PFSK-1 (cell line): ENCODE measurements at regions not wholly inside any gene's neighbourhood (a gene's known extent, or its start where the extent isn't known, plus 50 kb on each side); places are given as distances from the start of the nearest gene placed in this dataset.

Experiments
- FOXP2 ChIP-seq: optimal IDR thresholded peaks from 2 replicates; pipeline ENCODE3; 2011; ENCODE audit warnings: borderline replicate concordance, control low read depth, inconsistent platforms; ENCODE audit not compliant: insufficient read depth; ENCODE audit errors: extremely low read length, extremely low read depth
- POLR2AphosphoS5 ChIP-seq: IDR thresholded peaks from 2 replicates; pipeline ENCODE4 v1.6.1; 2012; ENCODE audit warnings: low read depth, mild to moderate bottlenecking, control low read depth, low read length, moderate library complexity
- REST ChIP-seq, 2 experiments: IDR thresholded peaks; 2 replicates each; pipeline versions ENCODE4 v1.6.1 to v1.8.0; 2011 to 2012; ENCODE audit warnings: low read depth in 2 of 2, low read length in 2 of 2, control low read depth in 1 of 2, inconsistent platforms in 1 of 2, mild to moderate bottlenecking in 1 of 2, moderate library complexity in 1 of 2; ENCODE audit not compliant: insufficient read depth in 1 of 2
- SIN3A ChIP-seq: IDR thresholded peaks from 2 replicates; pipeline ENCODE4 v1.6.1; 2012; ENCODE audit warnings: mild to moderate bottlenecking, low read length, moderate library complexity, borderline replicate concordance; ENCODE audit not compliant: insufficient read depth
- TAF1 ChIP-seq: IDR thresholded peaks from 2 replicates; pipeline ENCODE4 v1.6.1; 2012; ENCODE audit warnings: low read length, control low read depth, borderline replicate concordance; ENCODE audit not compliant: insufficient read depth

GRCh38 chr18:29063346-29063745 is 886.4 kb upstream of the CDH2 start:
- TF ChIP-seq REST (IDR thresholded peaks at IDR 0.05; ENCODE audit: insufficient read depth in 1 of 2, low read depth in 2 of 2, low read length in 2 of 2) (no peak), SIN3A (no peak), POLR2AphosphoS5 (no peak), TAF1 (no peak), FOXP2 (no peak)

GRCh38 chr18:29062921-29063320 is 886.0 kb upstream of the CDH2 start:
- TF ChIP-seq REST (IDR thresholded peaks at IDR 0.05; ENCODE audit: insufficient read depth in 1 of 2, low read depth in 2 of 2, low read length in 2 of 2) (no peak), SIN3A (no peak), POLR2AphosphoS5 (no peak), FOXP2 (no peak), TAF1 (no peak)

GRCh38 chr18:29060349-29060748 is 883.4 kb upstream of the CDH2 start:
- TF ChIP-seq POLR2AphosphoS5 (no peak), SIN3A (no peak), REST (IDR thresholded peaks at IDR 0.05; ENCODE audit: insufficient read depth in 1 of 2, low read depth in 2 of 2, low read length in 2 of 2) (no peak), TAF1 (no peak), FOXP2 (no peak)

GRCh38 chr18:29057703-29058102 is 880.8 kb upstream of the CDH2 start:
- no peak for TF ChIP-seq POLR2AphosphoS5
- TF ChIP-seq REST (IDR thresholded peaks at IDR 0.05; ENCODE audit: insufficient read depth in 1 of 2, low read depth in 2 of 2, low read length in 2 of 2): no peak
- TF ChIP-seq TAF1: no peak
- TF ChIP-seq SIN3A: no peak
- TF ChIP-seq FOXP2: no peak

GRCh38 chr18:29056800-29057199 is 879.9 kb upstream of the CDH2 start:
- TF ChIP-seq FOXP2: no peak
- no peak for TF ChIP-seq REST (IDR thresholded peaks at IDR 0.05; ENCODE audit: insufficient read depth in 1 of 2, low read depth in 2 of 2, low read length in 2 of 2)
- no peak for TF ChIP-seq POLR2AphosphoS5
- TF ChIP-seq SIN3A: no peak
- TF ChIP-seq TAF1: no peak
